Gastroesophageal sphincter (tissue), 2 donors: ENCODE measurements at regions not wholly inside any gene's neighbourhood (a gene's known extent, or its start where the extent isn't known, plus 50 kb on each side); places are given as distances from the start of the nearest gene placed in this dataset.

ENCODE experiments used
- EP300 ChIP-seq: sonication (generic); formaldehyde crosslinking; IDR thresholded peaks from one replicate; pipeline ENCODE4 v1.6.1; 2017; ENCODE audit warnings: antibody characterized with exemption, mild to moderate bottlenecking
- POLR2A ChIP-seq, 2 donors: fragments of 450-650 bp; IDR thresholded peaks; one replicate each; pipeline ENCODE4 v1.6.1; 2017; ENCODE audit warnings: antibody characterized with exemption in 2 of 2, mild to moderate bottlenecking in 2 of 2, moderate library complexity in 1 of 2

DNA sequence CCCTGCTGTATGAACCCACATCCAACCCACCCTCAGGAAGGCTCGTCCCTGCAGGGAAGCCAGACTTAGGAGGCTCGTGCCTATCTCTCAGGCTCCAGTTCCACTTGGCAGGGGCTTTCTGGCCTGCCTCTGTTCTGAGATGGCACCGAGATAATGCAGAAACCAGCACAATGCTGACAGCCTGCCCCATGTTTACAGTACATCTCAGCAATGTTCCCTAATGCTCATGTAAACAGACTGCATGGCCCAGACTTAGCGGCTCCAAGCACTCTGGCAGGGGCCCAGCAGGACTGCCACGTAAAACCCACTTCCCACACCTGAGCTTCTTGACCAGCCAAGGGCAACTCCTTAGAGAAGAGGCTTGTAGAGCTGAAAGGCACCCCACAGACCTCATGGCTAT, 499.5 kb upstream of the BRINP1 start:
- TF ChIP-seq EP300 (no peak), POLR2A (IDR thresholded peaks at IDR 0.05) (no peak)
